ENCODE measurements at regions not wholly inside any gene's neighbourhood (a gene's known extent, or its start where the extent isn't known, plus 50 kb on each side); places are given as distances from the start of the nearest gene placed in this dataset.

GRCh38 chr2:217735899-217736298 is 266.9 kb downstream of the TNS1 start (continued):
- TF ChIP-seq MTA2 (IDR thresholded peaks at IDR 0.05; ENCODE audit: low read depth) (no peak), TBL1XR1 (IDR thresholded peaks at IDR 0.05; ENCODE audit: low read depth, low read length) (no peak), EED (IDR thresholded peaks at IDR 0.05; ENCODE audit: low read depth) (no peak), IRF5 (IDR thresholded peaks at IDR 0.05; ENCODE audit: borderline replicate concordance) (no peak), BCL3 (IDR thresholded peaks at IDR 0.05; ENCODE audit: borderline replicate concordance, insufficient read depth, low read depth, low read length, poor library complexity, severe bottlenecking) (no peak)

- in situ Hi-C loops (cut with MboI) = no loop called here
- intact Hi-C loops (cut with micrococcal nuclease; ENCODE audit: unreplicated experiment) = no loop called here
- ChIA-PET CTCF (no interaction called here), POLR2A (no interaction called here), SMC1A (ENCODE audit: uncharacterized antibody, unreplicated experiment) (no interaction called here), RAD21 (ENCODE audit: unreplicated experiment) (no interaction called here)
- H3K9me3 ChIP-seq (replicated peaks; ENCODE audit: control insufficient read depth, insufficient read depth, low read length) = no peaks in the 10 kb centered on the region
- DNase-seq (ENCODE audit: low read depth, low spot score) (no peak), FAIRE-seq (no peak), ATAC-seq (no peak)
- no peak overlapping the region for H2AFZ ChIP-seq (ENCODE audit: control insufficient read depth, low read depth, low read length)
- H3K4me2 ChIP-seq (ENCODE audit: control insufficient read depth, insufficient read depth) = no peak overlapping the region
- H3K9ac ChIP-seq (ENCODE audit: control insufficient read depth, insufficient read depth, low read length) = no peak overlapping the region
- no TSS peak for BruUV-seq (replicated peaks)
- H3K27ac ChIP-seq (ENCODE audit: control insufficient read depth, insufficient read depth) = no peak overlapping the region
- no peaks in the 10 kb centered on the region for H3K79me2 ChIP-seq (ENCODE audit: control insufficient read depth, insufficient read depth, low read length)
- no peaks in the 10 kb centered on the region for H3K4me1 ChIP-seq (ENCODE audit: control insufficient read depth, insufficient read depth, low read length)
- peaks cover 2 to 4% of the 10 kb centered on the region in 2 experiments; a peak in 2 of 4 replicates for H3K27me3 ChIP-seq (replicated peaks in 1 of 2; ENCODE audit: control insufficient read depth in 2 of 2, insufficient read depth in 2 of 2, low read length in 1 of 2)
- no peaks in the 10 kb centered on the region for H4K20me1 ChIP-seq (ENCODE audit: control insufficient read depth, insufficient read depth)
- no peak overlapping the region for H3K4me3 ChIP-seq
- H3K36me3 ChIP-seq (ENCODE audit: control insufficient read depth in 2 of 2, insufficient read depth in 2 of 2, low read length in 1 of 2) = no peaks in the 10 kb centered on the region
- no peak for TF ChIP-seq USF1 (IDR thresholded peaks at IDR 0.05; ENCODE audit: borderline replicate concordance, extremely low read length, insufficient read depth, low read depth, low read length)
- TF ChIP-seq ZNF592 (IDR thresholded peaks at IDR 0.05) = no peak
- no peak for TF ChIP-seq JUND (IDR thresholded peaks at IDR 0.05; ENCODE audit: low read depth, low read length)
- TF ChIP-seq RELB (IDR thresholded peaks at IDR 0.05; ENCODE audit: low read depth) = no peak
- no peak for TF ChIP-seq BCL11A (IDR thresholded peaks at IDR 0.05; ENCODE audit: low read depth, low read length)
- no peak for TF ChIP-seq POU2F2 (IDR thresholded peaks at IDR 0.05; ENCODE audit: borderline replicate concordance, low read depth, low read length)
- TF ChIP-seq KLF5 (IDR thresholded peaks at IDR 0.05; ENCODE audit: partially characterized antibody) = no peak
Observed at GRCh38 chr2:217735034-217735433, 267.8 kb downstream of the TNS1 start.

All from GM12878 (cell line).